SK-N-SH treated with all-trans-retinoic acid at 6 μM for 48 hours (cell line): ENCODE measurements at regions not wholly inside any gene's neighbourhood (a gene's known extent, or its start where the extent isn't known, plus 50 kb on each side); places are given as distances from the start of the nearest gene placed in this dataset.

ENCODE experiments used
- ARNTL ChIP-seq: fragments of 450-650 bp; formaldehyde crosslinking; IDR thresholded peaks from 2 replicates; pipeline ENCODE4 v1.5.0; 2020; ENCODE audit warnings: low read depth, mild to moderate bottlenecking, moderate library complexity, borderline replicate concordance
- CSDC2 ChIP-seq: fragments of 250-450 bp; sonication (Bioruptor Pico); IDR thresholded peaks from 2 replicates; pipeline ENCODE4 v1.5.0; 2020; ENCODE audit warnings: mild to moderate bottlenecking, moderate library complexity
- ESRRG ChIP-seq: fragments of 250-450 bp; sonication (Bioruptor Pico); IDR thresholded peaks from 2 replicates; pipeline ENCODE4 v1.6.1; 2021; ENCODE audit warnings: mild to moderate bottlenecking
- OSR1 ChIP-seq: fragments of 250-450 bp; sonication (Bioruptor Pico); IDR thresholded peaks from 2 replicates; pipeline ENCODE4 v1.8.0; 2022; ENCODE audit warnings: moderate library complexity, mild to moderate bottlenecking, inconsistent platforms
- PPARA ChIP-seq: fragments of 250-450 bp; sonication (Bioruptor Pico); IDR thresholded peaks from 2 replicates; pipeline ENCODE4 v1.5.0; 2020; ENCODE audit warnings: mild to moderate bottlenecking, borderline replicate concordance
- RARB ChIP-seq: fragments of 250-450 bp; sonication (Bioruptor Pico); IDR thresholded peaks from 2 replicates; pipeline ENCODE4 v1.8.0; 2021; ENCODE audit warnings: mild to moderate bottlenecking, moderate library complexity
- ZFP30 ChIP-seq: fragments of 450-650 bp; formaldehyde crosslinking; IDR thresholded peaks from 2 replicates; pipeline ENCODE4 v1.5.0; 2022; ENCODE audit warnings: mild to moderate bottlenecking, moderate library complexity
- TF ChIP-seq, protein P1 (sequence below): fragments of 250-450 bp; sonication (Bioruptor Pico); IDR thresholded peaks from 2 replicates; pipeline ENCODE4 v1.8.0; 2020; ENCODE audit warnings: mild to moderate bottlenecking, moderate library complexity, borderline replicate concordance
- TF ChIP-seq, protein P2 (sequence below): fragments of 250-450 bp; sonication (Bioruptor Pico); IDR thresholded peaks from 2 replicates; pipeline ENCODE4 v1.5.1; 2021; ENCODE audit warnings: mild to moderate bottlenecking, moderate library complexity
- TF ChIP-seq, protein P3 (sequence below): fragments of 250-450 bp; sonication (Bioruptor Pico); IDR thresholded peaks from 2 replicates; pipeline ENCODE4 v1.8.0; 2021; ENCODE audit warnings: low read depth, mild to moderate bottlenecking, moderate library complexity, borderline replicate concordance
- TF ChIP-seq, protein P4 (sequence below): fragments of 250-450 bp; sonication (Bioruptor Pico); IDR thresholded peaks from 2 replicates; pipeline ENCODE4 v1.5.1; 2020; ENCODE audit warnings: low read depth, mild to moderate bottlenecking, moderate library complexity

DNA sequence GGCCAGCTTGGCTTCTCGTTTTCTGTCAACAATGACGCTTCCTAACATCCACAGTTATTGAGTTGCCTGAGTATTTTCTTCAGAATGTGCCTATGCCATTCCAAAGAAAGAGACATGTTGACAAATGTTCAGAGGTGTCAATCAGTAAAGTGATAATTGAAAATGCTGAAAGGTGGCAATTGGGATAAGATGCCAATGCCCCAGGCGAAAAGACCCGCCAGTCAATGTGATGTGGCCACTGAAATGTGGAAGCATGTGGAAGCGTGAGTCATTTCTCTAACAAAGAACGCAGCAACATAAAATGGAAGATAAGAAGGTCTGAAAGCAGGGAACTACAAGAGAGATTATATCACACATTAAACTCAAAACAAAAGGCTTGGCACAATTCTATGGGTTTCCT lies 882.2 kb upstream of the SLC10A2 start:
- TF ChIP-seq CSDC2 = no peak
- TF ChIP-seq, protein P1, sequence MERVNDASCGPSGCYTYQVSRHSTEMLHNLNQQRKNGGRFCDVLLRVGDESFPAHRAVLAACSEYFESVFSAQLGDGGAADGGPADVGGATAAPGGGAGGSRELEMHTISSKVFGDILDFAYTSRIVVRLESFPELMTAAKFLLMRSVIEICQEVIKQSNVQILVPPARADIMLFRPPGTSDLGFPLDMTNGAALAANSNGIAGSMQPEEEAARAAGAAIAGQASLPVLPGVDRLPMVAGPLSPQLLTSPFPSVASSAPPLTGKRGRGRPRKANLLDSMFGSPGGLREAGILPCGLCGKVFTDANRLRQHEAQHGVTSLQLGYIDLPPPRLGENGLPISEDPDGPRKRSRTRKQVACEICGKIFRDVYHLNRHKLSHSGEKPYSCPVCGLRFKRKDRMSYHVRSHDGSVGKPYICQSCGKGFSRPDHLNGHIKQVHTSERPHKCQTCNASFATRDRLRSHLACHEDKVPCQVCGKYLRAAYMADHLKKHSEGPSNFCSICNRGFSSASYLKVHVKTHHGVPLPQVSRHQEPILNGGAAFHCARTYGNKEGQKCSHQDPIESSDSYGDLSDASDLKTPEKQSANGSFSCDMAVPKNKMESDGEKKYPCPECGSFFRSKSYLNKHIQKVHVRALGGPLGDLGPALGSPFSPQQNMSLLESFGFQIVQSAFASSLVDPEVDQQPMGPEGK (CRISPR knock-in tag) = no peak
- TF ChIP-seq, protein P2, sequence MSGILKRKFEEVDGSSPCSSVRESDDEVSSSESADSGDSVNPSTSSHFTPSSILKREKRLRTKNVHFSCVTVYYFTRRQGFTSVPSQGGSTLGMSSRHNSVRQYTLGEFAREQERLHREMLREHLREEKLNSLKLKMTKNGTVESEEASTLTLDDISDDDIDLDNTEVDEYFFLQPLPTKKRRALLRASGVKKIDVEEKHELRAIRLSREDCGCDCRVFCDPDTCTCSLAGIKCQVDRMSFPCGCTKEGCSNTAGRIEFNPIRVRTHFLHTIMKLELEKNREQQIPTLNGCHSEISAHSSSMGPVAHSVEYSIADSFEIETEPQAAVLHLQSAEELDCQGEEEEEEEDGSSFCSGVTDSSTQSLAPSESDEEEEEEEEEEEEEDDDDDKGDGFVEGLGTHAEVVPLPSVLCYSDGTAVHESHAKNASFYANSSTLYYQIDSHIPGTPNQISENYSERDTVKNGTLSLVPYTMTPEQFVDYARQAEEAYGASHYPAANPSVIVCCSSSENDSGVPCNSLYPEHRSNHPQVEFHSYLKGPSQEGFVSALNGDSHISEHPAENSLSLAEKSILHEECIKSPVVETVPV (CRISPR knock-in tag) = no peak
- no peak for TF ChIP-seq ARNTL
- no peak for TF ChIP-seq ZFP30
- TF ChIP-seq RARB (CRISPR knock-in tag) = no peak
- no peak for TF ChIP-seq OSR1 (CRISPR knock-in tag)
- TF ChIP-seq, protein P3, sequence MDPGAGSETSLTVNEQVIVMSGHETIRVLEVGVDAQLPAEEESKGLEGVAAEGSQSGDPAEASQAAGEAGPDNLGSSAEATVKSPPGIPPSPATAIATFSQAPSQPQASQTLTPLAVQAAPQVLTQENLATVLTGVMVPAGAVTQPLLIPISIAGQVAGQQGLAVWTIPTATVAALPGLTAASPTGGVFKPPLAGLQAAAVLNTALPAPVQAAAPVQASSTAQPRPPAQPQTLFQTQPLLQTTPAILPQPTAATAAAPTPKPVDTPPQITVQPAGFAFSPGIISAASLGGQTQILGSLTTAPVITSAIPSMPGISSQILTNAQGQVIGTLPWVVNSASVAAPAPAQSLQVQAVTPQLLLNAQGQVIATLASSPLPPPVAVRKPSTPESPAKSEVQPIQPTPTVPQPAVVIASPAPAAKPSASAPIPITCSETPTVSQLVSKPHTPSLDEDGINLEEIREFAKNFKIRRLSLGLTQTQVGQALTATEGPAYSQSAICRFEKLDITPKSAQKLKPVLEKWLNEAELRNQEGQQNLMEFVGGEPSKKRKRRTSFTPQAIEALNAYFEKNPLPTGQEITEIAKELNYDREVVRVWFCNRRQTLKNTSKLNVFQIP (CRISPR knock-in tag) = no peak
- TF ChIP-seq, protein P4, sequence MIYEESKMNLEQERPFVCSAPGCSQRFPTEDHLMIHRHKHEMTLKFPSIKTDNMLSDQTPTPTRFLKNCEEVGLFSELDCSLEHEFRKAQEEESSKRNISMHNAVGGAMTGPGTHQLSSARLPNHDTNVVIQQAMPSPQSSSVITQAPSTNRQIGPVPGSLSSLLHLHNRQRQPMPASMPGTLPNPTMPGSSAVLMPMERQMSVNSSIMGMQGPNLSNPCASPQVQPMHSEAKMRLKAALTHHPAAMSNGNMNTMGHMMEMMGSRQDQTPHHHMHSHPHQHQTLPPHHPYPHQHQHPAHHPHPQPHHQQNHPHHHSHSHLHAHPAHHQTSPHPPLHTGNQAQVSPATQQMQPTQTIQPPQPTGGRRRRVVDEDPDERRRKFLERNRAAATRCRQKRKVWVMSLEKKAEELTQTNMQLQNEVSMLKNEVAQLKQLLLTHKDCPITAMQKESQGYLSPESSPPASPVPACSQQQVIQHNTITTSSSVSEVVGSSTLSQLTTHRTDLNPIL = no peak
- TF ChIP-seq PPARA = no peak
- no peak for TF ChIP-seq ESRRG (CRISPR knock-in tag)
